ENCODE measurements at regions not wholly inside any gene's neighbourhood (a gene's known extent, or its start where the extent isn't known, plus 50 kb on each side); places are given as distances from the start of the nearest gene placed in this dataset.

- no peak for DNase-seq (ENCODE audit: low read depth in 3 of 3, low spot score in 2 of 3)
These were observed 166.1 kb downstream of the TNFSF13B start for GRCh38 chr13:108435393-108436149.

DNA sequence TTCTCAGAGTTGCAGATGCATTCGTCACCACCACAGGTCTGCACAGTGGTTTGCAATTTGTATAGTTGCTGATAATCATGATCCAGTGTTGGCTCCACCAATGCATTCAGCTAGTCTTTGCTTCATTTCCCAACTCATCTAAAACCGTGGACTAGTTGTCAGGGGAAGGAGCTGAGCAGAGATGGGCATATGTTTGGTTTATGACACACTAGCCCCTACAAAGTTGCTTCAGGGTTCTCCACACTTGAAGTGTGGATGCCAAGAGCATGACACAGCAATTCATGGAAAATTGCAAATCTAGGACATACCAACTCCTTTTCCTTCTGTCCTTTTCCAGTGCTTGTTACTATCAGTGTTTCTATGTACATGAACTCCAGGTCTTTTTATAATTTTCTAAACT lies 168.0 kb downstream of the TNFSF13B start:
- no peak for DNase-seq (ENCODE audit: low read depth in 3 of 3, low spot score in 2 of 3)

- no peak for DNase-seq (ENCODE audit: low read depth in 3 of 3, low spot score in 2 of 3)
These were observed 170.0 kb downstream of the TNFSF13B start for GRCh38 chr13:108439556-108439955.

DNA sequence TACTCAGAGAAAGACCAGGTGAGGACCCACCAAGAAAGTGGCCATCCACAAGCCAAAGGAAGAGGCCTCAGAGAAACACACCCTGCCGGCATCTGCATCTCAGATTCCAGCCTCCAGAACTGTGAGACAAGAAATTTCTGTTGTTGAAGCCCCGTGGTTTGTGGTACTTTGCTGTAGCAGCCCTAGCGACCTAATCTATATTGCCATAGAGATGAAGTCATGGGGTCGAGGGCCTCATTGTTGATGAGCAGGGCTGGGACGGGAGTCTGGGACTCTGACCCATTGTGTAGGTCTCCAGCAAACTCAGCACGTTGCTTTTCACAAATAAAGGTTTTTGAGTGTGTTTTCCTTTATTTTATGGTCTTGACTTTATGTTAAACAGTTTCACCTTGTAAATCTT lies 174.9 kb downstream of the TNFSF13B start:
- no peak for DNase-seq (ENCODE audit: low read depth in 3 of 3, low spot score in 2 of 3)

DNA sequence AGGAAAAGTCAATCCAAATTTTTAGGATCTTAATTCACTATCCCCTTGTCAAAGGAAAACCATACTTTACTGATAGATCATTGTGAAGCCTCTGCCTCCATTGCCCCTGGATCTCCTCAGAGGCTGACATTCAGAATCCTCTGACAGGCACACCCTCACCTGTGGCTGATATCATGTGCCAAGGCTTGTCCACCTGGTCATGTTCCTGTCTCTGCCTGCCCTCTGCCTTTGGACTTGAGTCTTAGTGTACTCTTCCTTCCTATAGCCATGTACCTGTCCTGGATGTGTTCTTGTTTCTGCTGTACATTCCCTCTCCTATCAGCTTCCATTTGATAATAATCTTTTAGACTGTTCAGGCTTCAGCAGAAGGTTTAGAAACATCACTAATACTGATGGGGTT lies 179.4 kb downstream of the TNFSF13B start:
- no peak for DNase-seq (ENCODE audit: low read depth in 3 of 3, low spot score in 2 of 3)

GRCh38 chr13:108451121-108451520 lies 178.3 kb upstream of the MYO16 start:
- DNase-seq (ENCODE audit: low read depth in 3 of 3, low spot score in 2 of 3), result no peak

DNA sequence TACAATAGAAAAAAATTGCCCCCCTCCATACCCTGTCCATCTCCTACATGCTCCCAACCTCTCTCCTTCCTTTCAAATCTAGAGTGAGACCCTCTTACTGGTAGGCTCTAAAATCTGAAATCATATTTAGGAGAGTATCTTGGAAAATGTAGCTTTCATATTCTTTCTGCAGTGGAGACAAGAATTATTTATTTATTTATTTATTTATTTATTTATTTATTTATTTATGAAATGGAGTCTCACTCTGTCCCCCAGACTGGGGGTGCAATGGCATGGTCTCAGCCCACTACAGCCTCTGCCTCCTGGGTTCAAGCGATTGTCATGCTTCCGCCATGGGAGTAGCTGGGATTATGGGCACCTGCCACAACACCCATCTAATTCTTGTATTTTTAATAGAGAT lies 174.1 kb upstream of the MYO16 start:
- DNase-seq (ENCODE audit: low read depth in 3 of 3, low spot score in 2 of 3), result no peak

DNA sequence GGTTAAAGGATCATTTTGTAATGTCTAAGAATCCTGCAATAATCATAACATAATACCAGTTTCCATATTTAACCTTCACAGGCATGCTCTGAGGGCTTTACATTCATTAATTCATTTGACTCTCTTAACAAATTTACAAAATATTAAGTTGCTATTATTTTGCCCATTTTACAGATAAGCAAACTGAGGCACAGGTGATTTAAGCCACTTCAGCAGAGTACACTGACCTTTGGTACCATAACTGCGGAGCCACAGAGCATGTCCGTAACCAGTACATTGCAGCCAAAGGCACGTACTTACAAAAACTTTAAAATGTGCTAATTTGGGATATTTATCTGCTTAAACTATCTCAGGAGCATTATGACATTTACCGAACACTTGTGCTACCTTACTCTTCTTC lies 169.4 kb upstream of the MYO16 start:
- no peak for DNase-seq (ENCODE audit: low read depth in 3 of 3, low spot score in 2 of 3)

GRCh38 chr13:108460746-108461145 lies 168.7 kb upstream of the MYO16 start:
- no peak for DNase-seq (ENCODE audit: low read depth in 3 of 3, low spot score in 2 of 3)

- no peak for DNase-seq (ENCODE audit: low read depth in 3 of 3, low spot score in 2 of 3)
These were observed 166.1 kb upstream of the MYO16 start for GRCh38 chr13:108463340-108463739.

DNA sequence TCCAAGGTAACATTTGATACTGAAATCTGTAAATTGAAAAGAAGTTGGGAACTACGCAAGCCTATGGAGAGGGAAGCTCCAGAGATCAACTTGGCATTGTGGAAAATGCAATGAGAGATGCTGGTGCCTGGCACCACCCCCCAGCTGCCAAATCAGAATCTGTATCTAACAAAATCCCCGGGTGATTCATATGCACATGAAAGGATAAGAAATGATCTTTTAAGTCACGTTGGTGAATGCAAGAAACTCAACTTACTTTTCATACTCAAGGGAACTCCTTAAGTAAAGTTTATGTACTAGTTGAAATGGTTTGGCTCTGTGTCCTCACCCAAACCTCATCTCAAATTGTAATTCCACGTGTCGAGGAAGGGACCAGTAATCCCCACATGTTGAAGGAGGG lies 158.5 kb upstream of the MYO16 start:
- no peak for DNase-seq (ENCODE audit: low read depth in 3 of 3, low spot score in 2 of 3)

GRCh38 chr13:108475181-108475580 lies 154.2 kb upstream of the MYO16 start:
- no peak for DNase-seq (ENCODE audit: low read depth in 3 of 3, low spot score in 2 of 3)

DNA sequence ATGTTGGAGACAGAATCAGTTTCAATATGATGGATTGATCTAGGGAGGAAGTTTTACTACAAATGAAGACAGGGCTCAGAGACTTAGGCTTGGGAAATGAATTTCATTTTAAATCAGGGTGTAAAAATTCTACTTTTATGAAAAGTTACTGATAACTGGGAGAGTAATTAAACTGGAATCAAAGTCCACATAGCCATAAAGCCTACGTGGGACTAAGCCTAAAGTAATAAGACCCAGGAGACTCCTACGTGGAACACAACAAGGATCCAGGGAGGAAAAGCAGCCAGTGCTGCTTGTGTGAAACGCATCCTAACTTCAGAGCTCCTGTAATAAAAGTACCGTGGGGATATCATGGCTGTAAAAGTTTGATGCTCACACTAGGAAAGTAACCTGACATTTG lies 152.0 kb upstream of the MYO16 start:
- DNase-seq (ENCODE audit: low read depth in 3 of 3, low spot score in 2 of 3), result no peak

GRCh38 chr13:108478179-108478578 lies 151.2 kb upstream of the MYO16 start:
- DNase-seq (ENCODE audit: low read depth in 3 of 3, low spot score in 2 of 3), result no peak

DNA sequence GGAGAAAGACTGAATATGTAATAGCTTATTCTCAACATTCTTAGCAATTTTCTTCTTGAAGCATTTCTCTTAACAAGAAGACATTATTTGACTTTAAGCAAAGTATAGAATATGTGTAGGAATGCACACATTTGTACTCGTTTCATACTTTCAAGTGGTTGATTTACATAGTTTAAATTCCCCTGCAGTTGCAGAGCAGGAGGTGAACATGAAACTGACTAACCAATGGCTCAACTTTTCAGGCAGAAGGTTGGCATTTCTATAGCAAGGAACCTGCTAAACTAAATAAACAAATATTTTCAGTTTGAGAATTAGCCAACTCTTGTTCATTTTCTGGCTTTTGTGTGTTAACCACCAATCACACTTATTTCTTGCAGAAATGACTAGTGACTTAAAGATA lies 145.4 kb upstream of the MYO16 start:
- DNase-seq (ENCODE audit: low read depth in 3 of 3, low spot score in 2 of 3), result no peak

GRCh38 chr13:108486096-108486495 lies 143.3 kb upstream of the MYO16 start:
- DNase-seq (ENCODE audit: low read depth in 3 of 3, low spot score in 2 of 3), result no peak

- peak in 1 of 3 donors; percentile 2 for DNase-seq (ENCODE audit: low read depth in 3 of 3, low spot score in 2 of 3)
These were observed 134.3 kb upstream of the MYO16 start for GRCh38 chr13:108494991-108495645.

GRCh38 chr13:108495646-108496361 lies 133.6 kb upstream of the MYO16 start:
- peak in 1 of 3 donors; percentile 12 for DNase-seq (ENCODE audit: low read depth in 3 of 3, low spot score in 2 of 3)

- peak in 1 of 3 donors; percentile 13 for DNase-seq (ENCODE audit: low read depth in 3 of 3, low spot score in 2 of 3)
These were observed 132.8 kb upstream of the MYO16 start for GRCh38 chr13:108496362-108497210.

DNA sequence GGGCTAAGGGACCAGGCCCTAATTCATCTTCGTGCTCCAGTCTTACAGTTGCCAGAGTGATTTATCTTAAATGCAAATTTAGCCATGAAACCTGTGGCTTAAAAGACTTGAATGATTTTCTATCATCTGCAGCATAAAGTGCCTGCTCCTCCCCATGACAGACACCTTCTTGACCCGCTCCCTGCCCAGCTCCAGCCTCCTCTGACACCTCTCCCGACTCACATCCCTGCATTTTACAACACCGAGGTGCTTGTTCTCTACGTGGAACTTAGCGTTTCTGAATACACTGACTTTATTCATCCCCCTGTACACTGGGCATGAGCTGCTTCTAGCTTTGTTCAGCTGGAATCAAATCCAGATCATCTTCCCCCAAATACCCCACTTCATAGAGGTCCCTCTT lies 128.7 kb upstream of the MYO16 start:
- no peak for DNase-seq (ENCODE audit: low read depth in 3 of 3, low spot score in 2 of 3)

GRCh38 chr13:108508263-108508662 lies 121.1 kb upstream of the MYO16 start:
- DNase-seq (ENCODE audit: low read depth in 3 of 3, low spot score in 2 of 3), result peak in 1 of 3 donors; percentile 8
